GM18873 (cell line): ENCODE measurements at regions not wholly inside any gene's neighbourhood (a gene's known extent, or its start where the extent isn't known, plus 50 kb on each side); places are given as distances from the start of the nearest gene placed in this dataset.

Source experiments
- ATAC-seq: cut with Tn5 transposase; IDR thresholded peaks from one replicate; pipeline ENCODE4 v1.9.1; 2021; ENCODE audit warnings: mild to moderate bottlenecking, moderate library complexity, moderate number of reproducible peaks; ENCODE audit not compliant: unreplicated experiment, low FRiP score

DNA sequence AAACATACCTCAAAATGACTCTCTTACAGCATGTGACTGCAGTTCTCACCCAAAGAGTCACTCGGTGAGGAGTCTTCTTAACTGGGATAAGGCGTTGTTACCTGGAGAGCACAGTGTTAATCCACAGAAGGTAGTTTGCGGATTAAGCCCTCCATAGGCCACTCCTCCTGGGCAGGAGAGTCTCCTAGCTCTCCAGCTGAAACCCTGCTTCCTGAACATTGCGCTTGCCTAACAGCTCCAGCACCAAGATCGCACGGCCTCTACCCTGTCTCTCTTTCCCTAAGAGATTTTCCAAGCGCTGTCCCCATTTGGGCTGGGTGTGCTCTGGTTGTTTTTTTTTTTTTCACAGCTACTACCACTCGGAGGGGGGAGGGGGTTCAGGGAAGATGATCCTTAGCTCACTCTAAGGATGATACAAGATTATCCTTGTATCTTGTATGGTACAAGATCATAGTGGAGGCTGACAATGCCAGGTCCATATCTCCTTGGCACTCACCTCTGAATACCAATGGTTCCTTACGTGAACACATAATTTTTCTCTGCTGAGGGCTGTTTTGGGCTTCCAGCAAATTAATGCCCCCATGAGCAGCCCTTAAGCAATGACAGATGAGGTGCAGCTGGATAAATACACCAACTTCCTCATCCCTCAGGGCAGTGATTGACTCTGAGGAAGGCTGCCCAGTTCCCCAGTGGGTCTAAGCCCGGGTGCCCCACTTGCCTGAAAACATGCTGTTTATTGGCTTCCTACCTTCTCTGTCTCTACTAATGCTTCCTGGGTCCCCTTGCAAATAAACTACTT, 185.2 kb upstream of the TSC22D2 start:
- no peak for ATAC-seq

- ATAC-seq: no peak
Measured at GRCh38 chr3:150221904-150222523, 186.1 kb upstream of the TSC22D2 start.

DNA sequence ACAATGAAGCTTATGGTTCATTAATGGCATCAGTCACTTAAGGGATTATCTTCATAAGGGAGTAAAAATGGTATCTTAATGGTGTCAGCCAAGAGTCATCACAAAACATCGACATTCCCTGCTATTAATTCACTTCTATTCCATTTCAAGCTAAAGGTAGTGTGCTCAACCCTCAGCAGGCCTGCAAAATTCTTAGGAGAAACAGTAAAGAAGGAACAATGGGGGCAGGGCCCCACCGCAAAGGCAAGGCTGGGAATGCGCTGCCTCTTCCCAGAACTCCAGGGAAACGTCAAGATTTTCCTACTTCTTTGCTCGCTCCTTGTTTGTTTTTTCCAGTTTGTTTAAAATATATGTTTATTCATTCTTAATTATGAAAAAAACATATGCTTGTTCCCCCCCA, 187.3 kb upstream of the TSC22D2 start:
- ATAC-seq: no peak

DNA sequence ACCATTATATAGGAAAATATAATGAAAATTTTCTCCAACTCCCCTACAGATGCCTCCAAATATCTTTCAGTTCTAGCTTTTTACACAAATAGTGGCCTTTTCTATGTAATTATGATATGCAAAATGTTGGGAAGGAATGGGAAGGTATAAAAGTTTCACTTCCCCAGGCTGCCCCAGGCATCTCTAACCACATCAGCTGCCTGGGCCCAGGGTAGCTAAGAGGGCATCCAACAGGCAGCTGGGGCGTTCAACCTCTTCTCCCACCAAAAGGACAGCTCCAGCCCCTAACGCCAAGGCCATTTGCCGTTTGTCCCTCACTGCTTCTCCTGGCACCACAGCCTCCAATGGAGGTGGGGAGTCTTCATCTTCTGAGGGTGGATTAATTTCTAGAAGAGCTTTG, 188.1 kb upstream of the TSC22D2 start:
- no peak for ATAC-seq

DNA sequence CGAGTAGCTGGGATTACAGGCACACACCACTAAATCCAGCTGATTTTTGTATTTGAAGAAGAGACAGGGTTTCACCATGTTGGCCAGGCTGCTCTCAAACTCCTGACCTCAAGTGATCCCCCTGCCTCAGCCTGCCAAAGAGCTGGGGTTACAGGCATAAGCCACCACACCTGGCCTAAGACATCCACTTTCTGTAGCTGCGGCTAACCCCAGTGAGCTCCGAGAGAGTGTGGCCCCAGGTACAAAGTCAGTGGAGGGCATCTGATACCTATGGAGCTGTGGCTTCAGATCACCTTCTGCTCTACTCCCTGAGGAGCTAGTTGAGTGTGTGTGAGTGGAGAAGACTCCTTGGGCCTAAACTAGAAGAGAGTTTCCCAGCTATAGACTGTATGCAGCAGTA, 189.3 kb upstream of the TSC22D2 start:
- no peak for ATAC-seq

DNA sequence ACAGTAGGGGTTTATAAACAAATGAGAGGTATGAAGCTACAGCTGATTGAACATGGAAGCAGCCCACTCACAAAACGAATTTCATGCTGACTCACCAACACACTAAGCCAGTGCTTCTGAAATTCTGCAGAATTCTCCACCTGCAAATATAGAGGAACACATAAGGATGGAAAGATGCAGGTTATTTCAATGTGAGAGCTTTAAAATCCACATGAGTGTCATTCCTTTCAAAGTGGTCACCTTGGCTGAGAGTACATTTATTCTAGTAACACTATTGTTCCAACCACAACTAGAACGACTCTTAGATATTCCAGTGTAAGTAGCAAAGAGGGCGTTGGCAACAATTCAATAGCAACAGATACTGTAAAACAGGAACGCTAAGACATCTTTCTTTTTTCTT, 189.9 kb upstream of the TSC22D2 start:
- ATAC-seq: no peak

GRCh38 chr3:150217691-150218090, 190.4 kb upstream of the TSC22D2 start:
- no peak for ATAC-seq

DNA sequence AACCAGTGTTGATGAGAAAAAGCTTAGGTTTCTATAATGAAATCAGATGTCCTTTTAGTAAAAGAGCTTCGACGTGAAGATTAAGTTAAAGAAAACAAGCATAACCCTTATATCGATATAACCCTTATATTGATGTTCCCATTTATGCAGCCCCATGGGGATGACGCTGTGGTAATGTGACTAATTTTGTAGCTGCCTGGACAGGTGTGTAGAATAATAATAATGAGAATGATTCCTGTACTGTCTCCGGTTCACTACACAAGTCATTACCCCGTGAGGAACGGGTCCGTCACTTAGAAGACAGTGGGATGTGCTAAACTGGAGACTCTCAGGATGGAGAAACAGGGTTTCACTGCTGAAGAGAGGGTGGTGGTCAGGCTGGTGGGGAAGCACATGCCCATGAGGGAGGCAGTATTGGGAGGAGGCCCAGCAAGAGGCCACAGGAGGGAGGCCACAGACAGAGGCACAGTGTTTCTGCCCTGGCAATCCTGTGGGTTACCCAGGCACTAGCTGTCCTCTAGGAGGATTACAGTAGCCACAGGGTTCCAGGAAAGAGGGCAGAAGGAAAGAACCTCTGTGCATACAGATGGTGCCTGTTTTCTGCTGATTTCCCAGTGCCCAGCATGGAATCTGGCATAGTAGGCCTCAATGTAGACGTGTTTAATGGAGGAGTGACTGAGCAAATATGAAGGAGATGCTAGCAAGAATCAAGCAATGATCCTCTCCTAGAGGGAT, 191.1 kb upstream of the TSC22D2 start:
- ATAC-seq: no peak

DNA sequence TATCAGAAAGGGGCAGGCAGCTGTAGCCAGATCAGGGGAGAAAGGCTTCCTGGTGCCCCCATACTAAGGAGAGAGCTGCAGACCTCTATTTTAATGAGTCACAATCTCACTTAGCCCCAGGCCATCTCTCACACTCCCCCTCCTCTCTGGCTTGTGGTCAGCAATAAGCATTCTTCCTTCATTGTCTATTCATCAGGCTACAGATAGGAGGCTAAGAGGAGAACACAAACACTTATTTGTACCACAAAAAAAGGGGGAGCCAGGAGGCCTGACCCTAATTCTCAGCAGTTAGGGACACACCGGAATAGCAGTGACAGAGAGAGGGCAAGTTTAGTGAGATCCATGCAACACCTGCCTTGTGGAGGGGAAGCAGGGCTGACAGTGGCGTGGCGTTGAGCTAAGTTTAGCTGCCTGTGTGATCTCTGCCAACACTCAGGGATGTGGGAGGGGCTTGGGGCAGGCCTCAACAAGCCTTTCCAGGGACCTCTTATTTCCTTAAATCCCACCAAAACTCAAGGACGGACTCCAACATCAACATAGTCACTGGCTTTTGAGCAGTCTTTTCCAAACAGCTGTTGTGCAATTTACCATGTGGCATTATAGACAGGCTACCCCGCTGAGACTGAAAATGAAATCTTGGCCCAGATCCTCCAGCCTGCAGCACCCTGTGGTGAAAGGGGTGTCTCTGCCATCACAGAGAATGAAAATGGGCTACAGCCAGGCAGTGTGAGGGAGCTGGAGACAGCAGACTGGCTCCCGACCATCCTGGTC, 191.9 kb upstream of the TSC22D2 start:
- ATAC-seq: no peak

DNA sequence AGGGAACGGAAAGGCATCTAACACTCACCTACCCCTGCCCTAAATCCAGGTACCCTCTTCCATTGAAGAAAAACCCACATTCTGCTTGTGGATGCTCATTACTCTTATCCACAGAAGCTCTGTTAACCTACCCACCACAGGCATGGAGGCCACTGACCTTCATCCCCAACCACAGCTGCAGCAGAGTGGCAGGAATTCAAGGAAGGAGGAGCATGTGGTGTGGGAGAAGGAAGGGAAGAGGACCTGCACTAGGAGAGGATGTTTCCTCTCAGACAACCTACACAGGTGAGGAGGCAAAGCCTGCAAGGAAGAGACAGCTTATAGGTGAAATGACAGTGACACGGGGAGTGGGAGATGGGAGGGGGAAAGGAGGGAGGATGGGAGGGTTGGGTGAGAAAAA, 192.5 kb upstream of the TSC22D2 start:
- no peak for ATAC-seq

DNA sequence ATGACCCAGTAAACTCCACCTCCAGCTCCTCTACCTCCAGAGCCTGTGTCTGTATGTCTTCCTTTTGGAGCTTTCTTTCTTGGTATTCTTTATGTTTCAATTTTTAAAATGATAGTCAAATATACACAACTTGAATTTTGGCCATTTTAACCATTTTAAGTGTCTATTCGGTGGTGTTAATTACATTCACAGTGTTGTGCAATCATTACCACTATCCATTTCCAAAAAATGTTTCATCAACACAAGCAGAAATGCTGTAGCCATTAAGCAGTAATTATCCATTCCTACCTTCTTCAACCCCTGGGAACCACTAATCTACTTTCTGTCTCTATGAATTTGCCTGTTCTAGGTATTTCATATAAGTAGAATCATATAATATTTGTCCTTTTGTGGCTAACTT, 194.5 kb upstream of the TSC22D2 start:
- ATAC-seq: no peak

DNA sequence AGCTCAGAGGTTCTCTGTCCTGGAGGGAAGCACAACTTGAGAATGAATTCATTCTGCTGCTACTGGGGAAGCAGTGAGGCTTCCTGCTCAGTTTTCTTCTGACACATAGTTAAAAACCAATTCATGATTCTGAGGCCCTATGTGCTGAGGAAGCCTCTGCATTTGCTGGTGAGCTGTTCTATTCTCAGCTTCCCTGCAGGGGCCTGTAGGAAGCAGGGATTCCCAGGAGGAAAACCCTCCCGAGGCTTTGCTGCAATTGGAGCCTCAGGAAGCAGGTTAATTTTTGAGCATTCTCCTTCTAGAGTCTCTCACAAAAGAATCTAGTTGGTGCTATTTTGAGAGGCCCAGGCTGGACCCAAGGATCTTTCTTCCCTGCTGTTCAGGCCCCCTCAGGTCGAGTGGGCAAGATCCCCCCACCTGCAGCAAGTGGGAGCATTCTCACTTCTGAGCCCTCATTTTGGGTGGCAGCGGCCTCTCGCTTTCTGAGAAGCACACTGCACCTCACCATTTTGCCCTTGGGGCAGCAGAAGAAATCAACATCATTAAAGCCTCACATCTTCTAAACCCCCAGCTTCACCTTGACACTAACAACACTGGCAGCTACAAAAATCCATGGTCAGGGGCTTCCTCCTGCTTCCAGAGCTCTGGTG, 197.5 kb upstream of the TSC22D2 start:
- ATAC-seq: no peak

- no peak for ATAC-seq
Measured at GRCh38 chr3:150203273-150203672, 204.8 kb upstream of the TSC22D2 start.

GRCh38 chr3:150202711-150203110, 205.4 kb upstream of the TSC22D2 start:
- ATAC-seq: no peak

- ATAC-seq: no peak
Measured at GRCh38 chr3:150194957-150195356, 213.1 kb upstream of the TSC22D2 start.

- no peak for ATAC-seq
Measured at GRCh38 chr3:150194513-150194912, 213.6 kb upstream of the TSC22D2 start.

DNA sequence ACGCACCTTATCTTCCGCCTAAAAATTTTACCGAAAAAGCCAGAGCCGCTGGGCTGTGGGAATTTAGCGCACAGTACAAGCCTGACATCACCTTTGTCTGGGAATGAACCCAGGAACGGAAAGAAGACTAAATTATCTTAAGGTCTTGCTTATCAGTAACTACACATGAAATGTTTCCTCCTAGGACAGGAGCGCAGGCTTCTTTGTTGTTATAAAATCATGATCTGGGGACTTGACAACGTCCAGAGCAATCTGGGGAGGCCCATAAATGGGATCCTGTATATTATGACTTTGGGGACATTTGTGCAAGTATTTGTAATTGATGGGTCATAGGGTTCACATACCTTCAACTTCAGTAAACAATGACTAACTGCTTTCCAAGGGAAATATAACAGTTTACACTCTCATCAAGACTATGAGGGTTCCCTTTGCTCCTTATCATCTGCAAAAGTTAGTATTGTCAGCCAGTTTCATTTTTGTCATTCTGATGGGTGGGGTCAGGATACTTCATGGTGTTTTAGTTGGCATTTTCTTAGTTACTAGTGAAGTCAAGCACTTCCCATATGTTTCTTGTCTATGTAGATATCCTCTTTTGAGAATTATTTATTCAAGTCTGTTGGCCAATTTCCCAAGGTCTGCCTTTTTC, 213.9 kb upstream of the PFN2 start:
- peak; percentile 10 for ATAC-seq

GRCh38 chr3:150183678-150184425, 213.2 kb upstream of the PFN2 start:
- peak; percentile 82 for ATAC-seq

GRCh38 chr3:150180334-150180733, 209.6 kb upstream of the PFN2 start:
- ATAC-seq: no peak
